Stimulated activated CD4-positive, alpha-beta T cell treated with anti-CD3 and anti-CD28 coated beads, Interleukin-2, amount 100 ng/mL, for 24 hours (primary cell): ENCODE measurements at regions not wholly inside any gene's neighbourhood (a gene's known extent, or its start where the extent isn't known, plus 50 kb on each side); places are given as distances from the start of the nearest gene placed in this dataset.
"Not testable (repeated sequence)": the region's sequence is repeated elsewhere in the genome, so short reads cannot be mapped to it uniquely, and the experiment has no call there.

Source experiments
- DNase-seq, 2 donors: peaks; one replicate each; pipeline ENCODE4 v3.0.0-alpha.2; 2020

DNA sequence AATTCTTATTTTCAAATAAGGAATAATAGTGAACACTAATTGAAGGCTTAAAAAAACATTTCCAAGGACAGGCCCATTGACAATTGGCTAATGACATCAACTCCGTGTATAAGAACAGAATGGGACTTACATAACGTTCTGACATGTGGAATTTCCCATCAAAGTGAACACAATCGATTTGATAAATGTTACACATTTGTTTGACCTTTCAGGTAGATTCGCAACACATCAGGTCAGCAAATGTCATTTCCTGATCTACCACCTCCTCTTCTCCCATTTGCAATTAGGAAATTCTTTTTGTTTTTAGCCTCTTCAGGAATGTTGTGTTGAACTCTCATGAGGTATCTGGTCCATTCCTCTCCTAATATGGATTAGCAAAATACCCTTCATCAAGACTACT, 292.9 kb upstream of the SLC14A2 start:
- DNase-seq: no peak

- DNase-seq: no peak
Measured at GRCh38 chr18:45324101-45324494, 291.2 kb upstream of the SLC14A2 start.

GRCh38 chr18:45324495-45325113, 290.7 kb upstream of the SLC14A2 start:
- DNase-seq: no peak

DNA sequence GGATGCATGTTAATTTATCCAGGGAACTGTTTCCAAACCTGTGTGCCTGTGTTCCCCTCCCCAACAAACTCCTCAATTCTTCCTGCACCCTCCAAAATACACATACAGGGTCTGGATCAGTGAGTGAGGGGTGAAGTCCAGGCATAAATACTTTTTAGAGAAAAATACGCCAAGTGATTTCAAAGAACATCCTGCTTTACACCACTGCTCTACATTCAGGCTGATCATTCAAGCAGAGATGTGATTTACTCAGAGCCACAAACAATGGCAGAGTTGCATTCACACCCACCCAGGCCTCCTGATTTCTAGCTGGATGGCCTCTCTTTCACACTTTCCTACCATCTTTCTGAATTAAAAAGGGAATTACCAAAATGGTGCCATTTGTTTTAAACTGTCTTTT, 289.5 kb upstream of the SLC14A2 start:
- no peak for DNase-seq

DNA sequence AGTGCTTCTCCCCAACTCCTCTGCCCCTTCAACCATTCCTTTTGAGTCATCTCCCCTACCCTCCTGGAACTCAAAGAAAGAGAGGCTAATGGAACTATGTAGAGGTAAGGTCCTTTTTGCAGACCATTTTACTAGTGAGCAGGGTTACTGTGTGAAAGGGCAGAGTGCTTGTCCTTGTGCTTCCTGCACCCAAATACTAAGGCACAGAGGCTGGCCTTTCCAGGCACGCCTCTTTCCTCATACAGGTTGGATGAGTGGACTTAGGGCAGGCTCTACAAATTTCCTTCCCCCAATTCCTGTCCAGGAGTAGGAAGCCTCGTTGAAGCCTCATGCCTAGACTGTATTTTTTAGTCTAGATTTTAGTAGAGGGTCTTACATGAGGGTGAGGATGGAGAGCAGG, 288.8 kb upstream of the SLC14A2 start:
- DNase-seq: no peak

DNA sequence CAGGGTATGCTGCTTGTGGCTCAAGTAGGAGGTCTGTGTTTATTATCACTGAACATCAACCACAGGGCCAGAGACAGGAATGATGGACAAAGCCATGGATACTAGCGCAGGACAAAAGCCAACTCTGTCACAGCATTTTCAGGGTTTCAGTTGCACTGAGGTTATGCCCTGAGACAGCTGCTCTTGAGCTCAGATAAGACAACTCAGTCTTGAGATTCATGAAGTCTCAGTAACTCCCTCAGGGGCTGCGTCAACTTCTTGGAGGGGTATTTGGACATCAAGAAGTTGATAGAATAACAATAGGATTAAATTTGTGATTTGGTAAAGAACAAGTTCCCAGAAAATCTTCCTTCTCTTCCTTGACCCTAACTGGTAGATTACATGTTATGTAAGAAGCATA, 287.0 kb upstream of the SLC14A2 start:
- DNase-seq: no peak

- no peak for DNase-seq
Measured at GRCh38 chr18:45328811-45329210, 286.5 kb upstream of the SLC14A2 start.

- DNase-seq: no peak
Measured at GRCh38 chr18:45329316-45329715, 286.0 kb upstream of the SLC14A2 start.

- no peak for DNase-seq
Measured at GRCh38 chr18:45330170-45330594, 285.1 kb upstream of the SLC14A2 start.

DNA sequence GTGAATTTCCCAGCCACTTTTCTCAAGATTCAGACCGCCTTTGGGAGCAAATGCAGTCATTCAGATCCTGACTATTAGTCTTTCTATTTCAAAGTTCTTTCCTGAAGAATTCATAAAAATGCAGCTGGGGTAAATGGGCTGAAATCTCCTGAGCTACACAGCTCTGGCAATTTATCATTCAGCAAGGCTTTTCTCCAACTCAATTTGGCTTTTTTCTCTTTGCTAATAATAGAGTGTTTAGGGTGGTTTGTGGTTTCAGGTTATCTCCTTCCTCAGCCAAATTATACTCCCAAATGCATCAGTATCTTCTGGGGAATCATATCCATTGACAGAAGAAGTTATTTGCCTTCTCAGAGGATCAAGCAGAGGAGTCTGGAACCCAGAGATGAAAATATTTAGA, 282.4 kb upstream of the SLC14A2 start:
- no peak for DNase-seq

GRCh38 chr18:45334191-45334590, 281.1 kb upstream of the SLC14A2 start:
- DNase-seq: no peak

DNA sequence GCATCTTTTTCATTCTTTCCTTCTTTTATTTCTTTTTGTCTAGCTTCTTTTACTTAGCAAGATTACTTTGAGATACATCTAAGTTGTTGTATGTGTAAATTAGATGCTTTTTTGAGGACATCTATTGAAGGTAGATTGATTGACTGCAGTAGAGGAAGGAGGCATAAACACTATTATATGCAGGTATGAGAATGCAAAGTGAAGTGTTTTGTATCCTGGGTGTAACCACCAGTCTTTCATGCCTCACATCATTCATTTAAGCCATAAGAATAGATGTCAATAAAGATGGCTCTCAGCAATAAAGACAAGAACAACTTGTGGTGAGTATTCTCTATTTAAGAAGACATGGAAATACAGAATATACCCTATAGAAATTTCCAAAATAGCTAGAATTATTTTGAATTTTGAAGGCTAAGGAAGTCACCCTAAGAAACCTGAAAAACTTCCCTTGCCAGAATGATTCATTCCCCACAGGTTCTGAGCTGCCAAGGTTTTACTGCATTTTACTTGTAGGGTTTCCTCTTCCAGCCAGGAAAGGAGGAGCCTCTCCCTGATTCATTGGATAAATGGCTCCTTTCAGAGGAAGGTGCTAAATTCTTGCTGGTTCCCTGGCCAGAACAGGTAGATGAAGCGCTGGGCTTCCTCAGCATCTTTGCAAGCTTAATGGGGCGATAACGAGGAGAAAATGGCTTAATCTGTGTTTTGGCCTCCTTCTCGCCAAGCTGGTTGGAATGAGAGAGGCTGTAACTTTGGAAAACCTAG, 279.8 kb upstream of the SLC14A2 start:
- DNase-seq: no peak

DNA sequence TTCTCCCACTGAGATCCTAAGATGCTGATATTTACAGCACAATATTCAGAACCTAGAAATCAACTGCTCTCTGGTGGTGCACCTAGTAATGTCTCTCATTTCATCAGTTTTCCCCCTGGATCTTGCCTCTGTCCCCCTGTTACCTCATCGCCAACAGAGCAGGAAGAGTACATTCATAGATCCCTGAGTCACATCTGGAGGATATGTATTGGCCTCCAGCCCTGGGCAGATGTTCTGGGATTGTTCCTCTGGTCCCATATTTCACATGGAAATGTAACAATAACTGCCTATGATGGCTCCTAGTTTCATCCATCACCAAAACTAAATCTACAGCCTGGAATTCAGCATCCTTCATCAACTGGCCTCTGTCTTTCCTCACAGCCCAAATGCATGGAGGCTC, 278.8 kb upstream of the SLC14A2 start:
- no peak for DNase-seq

DNA sequence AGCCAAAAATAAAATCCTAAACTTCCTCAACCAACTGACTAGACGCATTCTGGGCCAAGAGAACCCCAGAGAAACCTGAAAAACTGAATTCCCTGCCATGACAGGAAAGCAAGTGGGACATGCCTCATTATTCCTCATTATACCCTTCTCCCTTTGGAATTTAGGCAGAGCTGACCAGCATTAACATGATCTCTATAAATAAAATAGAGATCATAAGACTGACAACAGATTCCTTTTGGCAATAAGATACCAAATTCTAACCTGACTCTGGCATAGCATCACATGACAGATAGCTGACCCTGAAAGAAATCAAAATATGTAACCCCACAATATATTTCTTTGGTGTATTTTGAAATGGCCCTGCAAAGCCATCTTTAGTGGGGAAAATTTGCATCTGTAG, 277.8 kb upstream of the SLC14A2 start:
- DNase-seq: no peak

GRCh38 chr18:45339810-45340550, 275.3 kb upstream of the SLC14A2 start:
- DNase-seq: no peak

GRCh38 chr18:45340884-45341283, 274.4 kb upstream of the SLC14A2 start:
- DNase-seq: no peak

GRCh38 chr18:45341454-45341853, 273.8 kb upstream of the SLC14A2 start:
- DNase-seq: no peak

DNA sequence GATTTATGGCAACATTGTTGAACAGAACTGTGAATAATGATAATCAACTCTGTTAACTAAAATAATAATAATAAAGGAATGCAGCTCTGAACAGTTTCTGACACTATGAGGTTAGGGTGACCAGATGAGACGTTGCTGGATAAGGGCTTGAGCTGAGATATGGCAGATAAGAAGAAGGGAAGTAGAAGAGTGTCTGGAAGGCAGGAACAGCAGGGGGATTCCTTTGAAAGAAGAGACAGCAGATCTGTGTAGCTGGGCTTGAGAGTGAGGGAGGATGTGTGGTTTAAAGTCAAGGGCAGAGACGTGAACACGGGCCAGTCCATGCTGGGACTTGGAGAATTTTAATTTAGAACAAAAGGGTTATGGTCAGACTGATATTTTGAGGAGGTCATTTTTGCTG, 273.1 kb upstream of the SLC14A2 start:
- no peak for DNase-seq

GRCh38 chr18:45342653-45343052, 272.6 kb upstream of the SLC14A2 start:
- DNase-seq: no peak

GRCh38 chr18:45343365-45343764, 271.9 kb upstream of the SLC14A2 start:
- DNase-seq: no peak

DNA sequence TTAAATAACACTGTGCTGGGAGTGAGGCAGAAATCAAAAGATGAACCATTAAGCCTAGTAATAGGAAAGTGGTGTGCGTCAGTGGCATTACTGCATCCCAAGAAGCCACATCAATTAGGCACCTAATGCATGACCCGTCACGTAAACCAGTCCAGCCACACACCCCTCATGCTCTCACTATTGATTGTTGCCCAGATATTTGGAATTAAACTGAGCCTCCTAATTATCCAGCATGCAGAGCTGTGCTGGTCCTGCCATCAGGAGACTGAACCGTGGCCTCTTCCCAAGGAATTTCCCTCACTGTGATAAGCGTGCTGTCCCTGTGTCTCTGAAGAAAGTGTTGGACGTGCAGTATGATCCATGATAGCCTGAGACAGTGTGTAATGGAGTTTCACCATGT, 270.6 kb upstream of the SLC14A2 start:
- DNase-seq: not testable (repeated sequence)

- no peak for DNase-seq
Measured at GRCh38 chr18:45349019-45349418, 266.3 kb upstream of the SLC14A2 start.

DNA sequence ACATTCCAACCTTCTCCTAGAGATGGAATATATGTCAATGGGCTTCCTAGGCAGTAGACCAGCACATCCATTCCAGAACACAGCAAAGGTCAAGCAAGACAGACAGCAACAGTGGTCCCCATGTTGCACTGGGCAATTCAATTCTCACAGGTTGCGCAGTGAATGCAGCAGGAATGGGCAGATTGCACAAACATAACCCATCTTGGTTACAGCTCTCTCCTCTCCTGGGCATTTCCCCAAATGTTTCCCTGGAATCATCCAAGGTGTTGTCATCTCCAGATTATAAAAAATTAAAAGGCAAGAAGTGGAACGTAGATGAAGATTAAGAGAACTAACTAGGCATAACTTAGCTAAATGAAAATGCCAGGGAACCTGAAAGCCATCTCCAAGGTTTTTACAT, 265.8 kb upstream of the SLC14A2 start:
- DNase-seq: no peak
